HEK293 (cell line): ENCODE measurements at regions not wholly inside any gene's neighbourhood (a gene's known extent, or its start where the extent isn't known, plus 50 kb on each side); places are given as distances from the start of the nearest gene placed in this dataset.

Experiments used
- CTCF ChIA-PET: fragments of 350-600 bp; formaldehyde crosslinking; extraction: SDS; loops from one replicate; lab custom pipeline; 2021; ENCODE audit warnings: antibody characterized with exemption; lab: Yijun Ruan, JAX
- POLR2A ChIA-PET: fragments of 300-600 bp; formaldehyde crosslinking; extraction: SDS; loops from one replicate; lab custom pipeline; 2020; ENCODE audit warnings: antibody characterized with exemption, inconsistent platforms; lab: Yijun Ruan, JAX
- H3K27ac ChIP-seq: fragments of 200-500 bp; sonication (Bioruptor generic); 2 replicates; pipeline ENCODE4 v1.5.1; 2014; ENCODE audit warnings: low read depth, low read length, control low read depth, inconsistent platforms; ENCODE audit errors: extremely low read depth
- H3K36me3 ChIP-seq, 2 experiments: fragments of 200-500 bp in 1 of 2; sonication (Bioruptor generic) in 1 of 2; 1 replicate in 1 of 2; 2 replicates in 1 of 2; pipeline ENCODE4 v1.5.1; 2014 to 2017; ENCODE audit warnings: inconsistent platforms in 2 of 2, low read length in 2 of 2; ENCODE audit not compliant: control insufficient read depth in 2 of 2, insufficient read depth in 1 of 2
- H3K4me1 ChIP-seq: fragments of 200-500 bp; sonication (Bioruptor generic); 2 replicates; pipeline ENCODE4 v1.5.1; 2014; ENCODE audit warnings: mild to moderate bottlenecking, low read length, inconsistent platforms; ENCODE audit not compliant: control insufficient read depth, insufficient read depth
- H3K4me3 ChIP-seq: 2 replicates; pipeline ENCODE4 v1.5.1; 2011; ENCODE audit warnings: low read depth, mild to moderate bottlenecking, control low read depth, low read length, moderate library complexity
- H3K9me3 ChIP-seq: fragments of 200-500 bp; sonication (Bioruptor generic); 2 replicates; pipeline ENCODE4 v1.5.1; 2014; ENCODE audit warnings: low read depth, low read length, inconsistent platforms; ENCODE audit not compliant: control insufficient read depth, insufficient read depth
- EGR2 ChIP-seq: fragments of 450-650 bp; formaldehyde crosslinking; IDR thresholded peaks from 2 replicates; pipeline ENCODE4 v1.5.1; 2016; ENCODE audit warnings: low read depth, missing biosample characterization, missing genetic modification characterization
- FEZF1 ChIP-seq: fragments of 450-650 bp; formaldehyde crosslinking; IDR thresholded peaks from 2 replicates; pipeline ENCODE4 v1.5.1; 2016; ENCODE audit warnings: missing biosample characterization, missing genetic modification characterization
- MYNN ChIP-seq: fragments of 450-650 bp; formaldehyde crosslinking; IDR thresholded peaks from 2 replicates; pipeline ENCODE4 v1.5.1; 2016; ENCODE audit warnings: missing biosample characterization, missing genetic modification characterization, borderline replicate concordance
- OSR2 ChIP-seq: fragments of 450-650 bp; formaldehyde crosslinking; IDR thresholded peaks from 2 replicates; pipeline ENCODE4 v1.5.1; 2016; ENCODE audit warnings: missing biosample characterization, missing genetic modification characterization
- PATZ1 ChIP-seq: fragments of 450-650 bp; formaldehyde crosslinking; IDR thresholded peaks from 2 replicates; pipeline ENCODE4 v1.5.1; 2016; ENCODE audit warnings: missing biosample characterization, missing genetic modification characterization
- PBX3 ChIP-seq: sonication (generic); formaldehyde crosslinking; IDR thresholded peaks from 2 replicates; pipeline ENCODE4 v1.8.1; 2022; ENCODE audit warnings: mild to moderate bottlenecking, moderate library complexity, missing genetic modification reagents
- REST ChIP-seq: fragments of 450-650 bp; formaldehyde crosslinking; IDR thresholded peaks from 2 replicates; pipeline ENCODE4 v1.5.1; 2016; ENCODE audit warnings: missing biosample characterization, missing genetic modification characterization
- SCRT1 ChIP-seq: fragments of 450-650 bp; formaldehyde crosslinking; IDR thresholded peaks from 2 replicates; pipeline ENCODE4 v1.5.1; 2016; ENCODE audit warnings: missing biosample characterization, missing genetic modification characterization, borderline replicate concordance
- SP7 ChIP-seq: fragments of 450-650 bp; formaldehyde crosslinking; IDR thresholded peaks from 2 replicates; pipeline ENCODE4 v1.5.1; 2016; ENCODE audit warnings: missing biosample characterization, missing genetic modification characterization
- ZBTB20 ChIP-seq: fragments of 450-650 bp; formaldehyde crosslinking; IDR thresholded peaks from 2 replicates; pipeline ENCODE4 v1.5.1; 2016; ENCODE audit warnings: missing biosample characterization, missing genetic modification characterization
- ZBTB21 ChIP-seq: fragments of 450-650 bp; formaldehyde crosslinking; IDR thresholded peaks from 2 replicates; pipeline ENCODE4 v1.5.1; 2017; ENCODE audit warnings: missing biosample characterization, missing genetic modification characterization
- ZEB2 ChIP-seq: fragments of 450-650 bp; formaldehyde crosslinking; IDR thresholded peaks from 2 replicates; pipeline ENCODE4 v1.5.1; 2016; ENCODE audit warnings: missing biosample characterization, missing genetic modification characterization
- ZNF184 ChIP-seq: fragments of 450-650 bp; IDR thresholded peaks from 2 replicates; pipeline ENCODE4 v1.5.1; 2018; ENCODE audit warnings: missing biosample characterization, mild to moderate bottlenecking, missing genetic modification characterization
- ZNF274 ChIP-seq, 2 experiments: fragments of 200-500 bp in 1 of 2; fragments of 450-650 bp in 1 of 2; sonication (Bioruptor generic) in 1 of 2; formaldehyde crosslinking in 1 of 2; IDR thresholded peaks; 2 replicates each; pipeline versions ENCODE4 v1.5.1 to v1.6.1; 2014 to 2016; ENCODE audit warnings: borderline replicate concordance in 1 of 2, inconsistent platforms in 1 of 2, low read length in 1 of 2, missing biosample characterization in 1 of 2, missing genetic modification characterization in 1 of 2
- ZNF335 ChIP-seq: fragments of 450-650 bp; formaldehyde crosslinking; conservative IDR thresholded peaks from 2 replicates; pipeline ENCODE4 v1.5.1; 2016; ENCODE audit warnings: missing biosample characterization, missing genetic modification characterization
- ZNF394 ChIP-seq: fragments of 450-650 bp; formaldehyde crosslinking; IDR thresholded peaks from 2 replicates; pipeline ENCODE4 v1.5.1; 2016; ENCODE audit warnings: missing biosample characterization, missing genetic modification characterization, mild to moderate bottlenecking, moderate library complexity, borderline replicate concordance
- ZNF529 ChIP-seq: fragments of 450-650 bp; formaldehyde crosslinking; IDR thresholded peaks from 2 replicates; pipeline ENCODE4 v1.5.1; 2017; ENCODE audit warnings: missing genetic modification characterization, missing biosample characterization; ENCODE audit not compliant: insufficient replicate concordance
- ZNF571 ChIP-seq: fragments of 450-650 bp; formaldehyde crosslinking; IDR thresholded peaks from 2 replicates; pipeline ENCODE4 v1.5.0; 2017; ENCODE audit warnings: missing biosample characterization, missing genetic modification characterization
- ZNF621 ChIP-seq: fragments of 450-650 bp; formaldehyde crosslinking; IDR thresholded peaks from 2 replicates; pipeline ENCODE4 v1.5.1; 2017; ENCODE audit warnings: missing biosample characterization, missing genetic modification characterization
- ZNF777 ChIP-seq: fragments of 450-650 bp; formaldehyde crosslinking; IDR thresholded peaks from 2 replicates; pipeline ENCODE4 v1.5.1; 2017; ENCODE audit warnings: missing biosample characterization, missing genetic modification characterization, borderline replicate concordance
- ZNF843 ChIP-seq: fragments of 450-650 bp; formaldehyde crosslinking; IDR thresholded peaks from 2 replicates; pipeline ENCODE4 v1.5.1; 2016; ENCODE audit warnings: missing biosample characterization, missing genetic modification characterization

- POLR2A ChIA-PET = no interaction called here
Observed at GRCh38 chr13:84745051-84745551, 862.8 kb upstream of the SLITRK1 start.

GRCh38 chr13:84744203-84744602 is 861.9 kb upstream of the SLITRK1 start:
- TF ChIP-seq PATZ1 (tag by site-specific recombination) = no peak
- no peak for TF ChIP-seq REST
- no peak for TF ChIP-seq ZNF274 (IDR thresholded peaks at IDR 0.05; ENCODE audit: low read length)
- no peak for TF ChIP-seq ZNF274 (tag by site-specific recombination; IDR thresholded peaks at IDR 0.05; ENCODE audit: borderline replicate concordance)
- TF ChIP-seq SCRT1 = no peak
- TF ChIP-seq, all 188 proteins: peak for 0
- H3K36me3 ChIP-seq = no peaks in the 10 kb centered on the region
- no peaks in the 10 kb centered on the region for H3K4me1 ChIP-seq
- no peaks in the 10 kb centered on the region for H3K9me3 ChIP-seq
- POLR2A ChIA-PET = no interaction called here
- H3K4me3 ChIP-seq = no peak overlapping the region
- no peak overlapping the region for H3K27ac ChIP-seq
- CTCF ChIA-PET = no interaction called here

More at GRCh38 chr13:84745051-84745551, 862.8 kb upstream of the SLITRK1 start:
- no peak for TF ChIP-seq ZNF621 (tag by site-specific recombination)
- TF ChIP-seq OSR2 = no peak
- no peak for TF ChIP-seq ZNF529 (tag by site-specific recombination)
- TF ChIP-seq ZNF394 = no peak
- no peak for TF ChIP-seq ZNF843
- TF ChIP-seq ZNF335 = no peak
- Histone ChIP-seq H3K27ac (no peak overlapping the region), H3K36me3 (no peaks in the 10 kb centered on the region), H3K4me1 (no peaks in the 10 kb centered on the region), H3K4me3 (no peak overlapping the region), H3K9me3 (no peaks in the 10 kb centered on the region)
- CTCF ChIA-PET = no interaction called here

GRCh38 chr13:84741253-84741652 is 859.0 kb upstream of the SLITRK1 start:
- H3K4me1 ChIP-seq = no peaks in the 10 kb centered on the region
- CTCF ChIA-PET = no interaction called here
- H3K36me3 ChIP-seq = no peaks in the 10 kb centered on the region
- no peak overlapping the region for H3K27ac ChIP-seq
- H3K9me3 ChIP-seq = no peaks in the 10 kb centered on the region
- H3K4me3 ChIP-seq = no peak overlapping the region
- POLR2A ChIA-PET = no interaction called here
- TF ChIP-seq EGR2 (tag by site-specific recombination) (no peak), ZBTB21 (no peak), ZNF571 (tag by site-specific recombination) (no peak), PBX3 (CRISPR knock-in tag) (no peak), ZEB2 (no peak), SCRT1 (no peak), ZNF184 (tag by site-specific recombination) (no peak), ZBTB20 (tag by site-specific recombination) (no peak), SP7 (tag by site-specific recombination) (no peak), FEZF1 (tag by site-specific recombination) (no peak), MYNN (tag by site-specific recombination) (no peak), ZNF777 (tag by site-specific recombination) (no peak)
